GM13977 (cell line): ENCODE measurements at regions not wholly inside any gene's neighbourhood (a gene's known extent, or its start where the extent isn't known, plus 50 kb on each side); places are given as distances from the start of the nearest gene placed in this dataset.
A peak's percentile ranks its signal among the peaks of the same experiment; 100 is the strongest.

ENCODE experiments used
- DNase-seq: peaks from one replicate; pipeline ENCODE4 v3.0.0; 2012; ENCODE audit warnings: low spot score
- in situ Hi-C: fragments of 300-500 bp; cut with MboI; formaldehyde crosslinking; loops from one replicate; pipeline ENCODE4 v1.12.0; 2022; ENCODE audit warnings: low sequenced_read_pairs, low pct_unique_long_range_greater_than_20kb, mixed read lengths, inconsistent platforms; ENCODE audit not compliant: unreplicated experiment
- TF ChIP-seq, protein P1 (sequence below): IDR thresholded peaks from 2 replicates; pipeline ENCODE4 v1.5.1; 2012; ENCODE audit warnings: mild to moderate bottlenecking, control low read depth; ENCODE audit not compliant: insufficient read depth; ENCODE audit errors: extremely low read depth, missing control alignments

DNA sequence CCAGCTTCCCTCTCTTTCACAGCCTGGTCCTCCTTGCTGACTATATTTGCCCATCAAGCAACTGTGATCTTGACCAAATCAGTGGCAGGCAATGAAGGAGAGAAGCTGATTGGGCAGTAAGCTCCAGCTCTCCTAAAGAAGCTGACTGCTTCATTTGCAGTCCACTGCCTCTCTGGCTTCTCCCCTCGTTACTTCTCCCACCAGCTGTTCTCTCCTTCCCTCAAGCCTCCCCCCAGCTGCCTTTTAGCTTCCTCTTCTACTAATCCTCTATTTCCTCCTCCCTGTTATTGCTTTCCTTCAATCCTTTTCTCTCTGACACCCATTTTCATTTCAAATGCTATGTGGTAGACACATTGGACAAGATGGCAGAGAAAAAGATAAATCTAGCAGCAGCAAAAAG, 474.7 kb upstream of the UBE2E2 start:
- DNase-seq = no peak
- TF ChIP-seq, protein P1, sequence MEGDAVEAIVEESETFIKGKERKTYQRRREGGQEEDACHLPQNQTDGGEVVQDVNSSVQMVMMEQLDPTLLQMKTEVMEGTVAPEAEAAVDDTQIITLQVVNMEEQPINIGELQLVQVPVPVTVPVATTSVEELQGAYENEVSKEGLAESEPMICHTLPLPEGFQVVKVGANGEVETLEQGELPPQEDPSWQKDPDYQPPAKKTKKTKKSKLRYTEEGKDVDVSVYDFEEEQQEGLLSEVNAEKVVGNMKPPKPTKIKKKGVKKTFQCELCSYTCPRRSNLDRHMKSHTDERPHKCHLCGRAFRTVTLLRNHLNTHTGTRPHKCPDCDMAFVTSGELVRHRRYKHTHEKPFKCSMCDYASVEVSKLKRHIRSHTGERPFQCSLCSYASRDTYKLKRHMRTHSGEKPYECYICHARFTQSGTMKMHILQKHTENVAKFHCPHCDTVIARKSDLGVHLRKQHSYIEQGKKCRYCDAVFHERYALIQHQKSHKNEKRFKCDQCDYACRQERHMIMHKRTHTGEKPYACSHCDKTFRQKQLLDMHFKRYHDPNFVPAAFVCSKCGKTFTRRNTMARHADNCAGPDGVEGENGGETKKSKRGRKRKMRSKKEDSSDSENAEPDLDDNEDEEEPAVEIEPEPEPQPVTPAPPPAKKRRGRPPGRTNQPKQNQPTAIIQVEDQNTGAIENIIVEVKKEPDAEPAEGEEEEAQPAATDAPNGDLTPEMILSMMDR = no peak
- in situ Hi-C loops = no loop called here

DNA sequence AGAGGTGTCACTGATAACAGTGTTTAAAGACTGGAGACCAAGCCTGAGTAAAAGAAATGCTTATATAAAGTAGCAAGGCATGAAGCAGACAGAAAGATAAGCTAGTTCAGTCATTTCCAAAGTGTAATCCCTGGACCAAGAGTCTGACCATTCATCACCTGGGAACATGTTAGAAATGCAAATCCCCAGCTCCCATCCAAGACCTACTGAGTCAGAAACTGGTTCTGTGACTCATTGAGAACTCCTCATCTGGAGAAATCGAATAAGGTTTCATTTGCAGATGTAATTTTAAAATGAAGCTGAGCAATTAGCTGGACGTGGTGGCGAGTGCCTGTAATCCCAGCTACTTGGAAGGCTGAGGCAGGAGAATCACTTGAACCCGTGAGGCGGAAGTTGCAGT, 473.9 kb upstream of the UBE2E2 start:
- in situ Hi-C loops = no loop called here
- no peak for DNase-seq
- TF ChIP-seq, protein P1 = no peak

DNA sequence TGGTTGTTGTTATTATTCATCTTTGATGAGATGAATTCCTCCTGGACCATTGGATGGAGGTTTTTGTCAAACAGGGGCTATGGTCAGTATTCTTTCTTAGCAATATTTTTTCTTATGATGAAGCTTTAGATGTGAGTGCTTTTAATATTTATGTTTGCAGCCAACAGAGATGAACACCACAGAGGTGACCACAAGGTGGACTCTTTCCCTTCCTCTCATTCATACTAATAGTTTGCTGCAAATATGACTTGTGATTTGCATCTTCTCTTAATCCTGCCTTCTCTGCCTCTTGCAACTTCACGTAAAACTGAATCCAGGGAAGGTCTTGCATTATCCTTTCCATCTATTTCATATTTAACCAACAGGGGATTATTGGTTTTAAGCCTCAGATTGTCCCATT, 473.1 kb upstream of the UBE2E2 start:
- in situ Hi-C loops = no loop called here
- DNase-seq = no peak
- TF ChIP-seq, protein P1 = peak; percentile 27

DNA sequence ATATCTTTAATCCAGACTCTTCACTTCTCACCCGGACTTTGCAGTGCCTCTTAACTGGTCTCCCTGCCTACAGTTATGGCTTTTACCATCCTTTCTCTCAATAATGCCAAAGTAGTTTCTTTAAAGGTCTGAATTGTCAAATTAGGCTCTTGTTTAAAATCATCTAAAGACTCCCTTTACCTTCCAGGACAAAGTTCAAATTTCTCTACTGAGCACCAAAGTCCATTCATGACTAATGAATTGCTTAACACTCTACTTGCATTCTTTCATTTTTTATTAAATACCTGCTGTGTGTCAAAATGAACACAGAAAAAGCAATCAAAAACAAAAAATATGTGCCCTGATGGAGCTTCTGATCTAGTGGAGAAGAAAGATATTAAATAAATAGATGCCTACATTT, 472.4 kb upstream of the UBE2E2 start:
- TF ChIP-seq, protein P1 = no peak
- in situ Hi-C loops = no loop called here
- no peak for DNase-seq

DNA sequence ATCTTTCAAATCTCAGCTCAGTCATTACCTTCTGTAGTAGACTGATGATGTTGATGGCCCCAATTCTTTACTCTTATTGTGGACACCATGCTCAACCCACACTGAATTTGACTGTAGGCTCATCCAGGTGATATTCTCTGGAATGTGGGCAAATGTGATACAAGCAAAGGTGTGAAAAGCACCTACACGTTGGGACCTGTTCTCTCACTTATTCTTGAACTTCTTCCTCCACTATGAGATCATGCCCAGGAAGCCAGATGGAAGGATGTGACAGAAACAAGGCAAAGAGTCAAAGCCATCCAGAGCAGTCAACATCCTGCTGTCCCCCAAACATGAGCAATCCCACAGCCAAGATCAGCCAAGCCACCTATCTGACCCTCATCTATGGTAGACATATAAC, 471.2 kb upstream of the UBE2E2 start:
- no peak for DNase-seq
- TF ChIP-seq, protein P1 = no peak
- in situ Hi-C loops = no loop called here

DNA sequence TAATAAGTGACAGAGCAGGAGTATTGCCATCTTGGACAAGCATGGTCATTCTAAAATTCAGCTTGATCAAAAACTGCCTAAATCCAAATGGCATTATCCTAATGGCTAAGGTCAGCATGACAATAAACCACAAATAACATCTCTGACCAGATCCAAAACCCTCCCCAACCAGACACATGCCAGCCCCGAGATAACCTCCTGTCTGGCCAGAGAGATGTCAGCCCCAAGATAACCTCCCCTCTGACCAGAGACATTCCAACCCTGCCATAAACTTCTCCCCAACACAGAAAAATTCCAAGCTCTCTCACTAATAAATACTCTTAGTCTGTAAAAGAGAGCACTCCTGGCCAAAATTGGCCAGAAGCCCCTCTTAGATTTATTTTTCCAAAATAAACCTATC, 470.5 kb upstream of the UBE2E2 start:
- in situ Hi-C loops = no loop called here
- DNase-seq = no peak
- TF ChIP-seq, protein P1 = no peak

DNA sequence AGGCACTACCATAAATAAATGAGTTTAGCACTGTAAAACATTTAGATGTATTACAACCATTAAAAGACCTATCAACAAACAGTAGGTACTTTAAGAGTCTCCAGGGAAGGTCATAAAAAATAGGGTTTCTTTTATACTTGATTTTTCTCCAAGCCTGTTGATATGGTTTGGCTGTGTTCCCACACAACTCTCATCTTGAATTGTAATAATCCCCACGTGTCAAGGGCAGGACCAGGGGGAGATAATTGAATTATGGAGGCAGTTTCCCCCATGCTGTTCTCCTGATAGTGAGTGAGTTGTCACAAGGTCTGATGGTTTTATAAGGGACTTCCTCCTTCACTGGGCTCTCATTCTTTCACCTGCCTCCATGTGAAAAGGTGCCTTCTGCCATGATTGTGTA, 468.9 kb upstream of the UBE2E2 start:
- TF ChIP-seq, protein P1 = no peak
- in situ Hi-C loops = no loop called here
- no peak for DNase-seq
